ENCODE measurements at regions not wholly inside any gene's neighbourhood (a gene's known extent, or its start where the extent isn't known, plus 50 kb on each side); places are given as distances from the start of the nearest gene placed in this dataset.

GRCh38 chr21:28144653-28145052, 848.0 kb downstream of the LTN1 start:
- TF ChIP-seq HMGA2 (CRISPR knock-in tag; IDR thresholded peaks at IDR 0.05) (peak; percentile 36; the same call in 1 of the 2 replicates), E2F4 (CRISPR knock-in tag; IDR thresholded peaks at IDR 0.05; ENCODE audit: borderline replicate concordance, low read depth) (no peak)

GRCh38 chr21:28144089-28144488, 848.6 kb downstream of the LTN1 start:
- TF ChIP-seq E2F1 (CRISPR knock-in tag; IDR thresholded peaks at IDR 0.05) (no peak), ZNF317 (CRISPR knock-in tag; IDR thresholded peaks at IDR 0.05; ENCODE audit: borderline replicate concordance, low read depth) (no peak), MAX (CRISPR knock-in tag; IDR thresholded peaks at IDR 0.05) (no peak), FOXP4 (CRISPR knock-in tag; IDR thresholded peaks at IDR 0.05) (no peak), AFF4 (CRISPR knock-in tag; IDR thresholded peaks at IDR 0.05; ENCODE audit: borderline replicate concordance) (no peak)
- Mint-ChIP-seq H3K36me3 (no peaks in the 10 kb centered on the region), H3K4me1 (peaks cover 5% of the 10 kb centered on the region; the same call in 1 of the 2 replicates), H3K9me3 (peaks cover 12% of the 10 kb centered on the region), H3K27ac (no peak overlapping the region), H3K4me3 (no peak overlapping the region), H3K27me3 (ENCODE audit: low read depth) (no peaks in the 10 kb centered on the region)
- ATAC-seq (no peak), DNase-seq (ENCODE audit: low spot score) (no peak)
- ChIA-PET CTCF (no interaction called here), POLR2A (no interaction called here)

More at GRCh38 chr21:28144653-28145052, 848.0 kb downstream of the LTN1 start:
- Mint-ChIP-seq H3K27me3 (ENCODE audit: low read depth) (no peaks in the 10 kb centered on the region), H3K27ac (no peak overlapping the region), H3K4me1 (peaks cover 5% of the 10 kb centered on the region; the same call in 1 of the 2 replicates), H3K9me3 (peaks cover 6% of the 10 kb centered on the region), H3K4me3 (no peak overlapping the region), H3K36me3 (no peaks in the 10 kb centered on the region)
- ChIA-PET CTCF (no interaction called here), POLR2A (no interaction called here)
- ATAC-seq, result 0 out of 2 replicates have a peak, but pooled peaks have one; percentile 43
- no peak for DNase-seq (ENCODE audit: low spot score)

- CTCF ChIA-PET, result no interaction called here
- H3K36me3 Mint-ChIP-seq, result peaks cover 4% of the 10 kb centered on the region; the same call in 1 of the 2 replicates
- H3K9me3 Mint-ChIP-seq, result peaks cover 17% of the 10 kb centered on the region
- H3K4me3 Mint-ChIP-seq, result no peak overlapping the region
- DNase-seq (ENCODE audit: low spot score), result no peak
- H3K4me1 Mint-ChIP-seq, result peaks cover 5% of the 10 kb centered on the region; the same call in 1 of the 2 replicates
- H3K27ac Mint-ChIP-seq, result no peak overlapping the region
- ATAC-seq, result no peak
- TF ChIP-seq IRF2 (CRISPR knock-in tag; IDR thresholded peaks at IDR 0.05; ENCODE audit: borderline replicate concordance, low read depth) (no peak), JUN (CRISPR knock-in tag; IDR thresholded peaks at IDR 0.05) (no peak), TCF7 (CRISPR knock-in tag; IDR thresholded peaks at IDR 0.05; ENCODE audit: low read depth) (no peak)
- no peaks in the 10 kb centered on the region for H3K27me3 Mint-ChIP-seq (ENCODE audit: low read depth)
- POLR2A ChIA-PET, result no interaction called here
These were observed 850.0 kb downstream of the LTN1 start for GRCh38 chr21:28142697-28143096.
